Thyroid gland (tissue), 4 donors: ENCODE measurements at regions not wholly inside any gene's neighbourhood (a gene's known extent, or its start where the extent isn't known, plus 50 kb on each side); places are given as distances from the start of the nearest gene placed in this dataset.

Experiments used
- DNase-seq, 2 donors: peaks; one replicate each; pipeline ENCODE4 v3.0.0-alpha.2; 2019
- H3K27ac ChIP-seq, 3 donors: fragments of 200-600 bp; sonication (generic); 1 replicate in 2 of 3; 2 replicates in 1 of 3; pipeline ENCODE4 v1.5.1; 2016 to 2019; ENCODE audit warnings: mild to moderate bottlenecking in 1 of 3, moderate library complexity in 1 of 3
- H3K27me3 ChIP-seq: fragments of 200-600 bp; sonication (generic); one replicate; pipeline ENCODE4 v1.5.1; 2019
- H3K36me3 ChIP-seq, 2 donors: fragments of 200-600 bp; sonication (generic); one replicate each; pipeline ENCODE4 v1.5.1; 2016 to 2019
- H3K4me1 ChIP-seq, 2 donors: fragments of 200-600 bp; sonication (generic); one replicate each; pipeline ENCODE4 v1.5.1; 2017 to 2019
- H3K4me3 ChIP-seq, 3 donors: fragments of 200-600 bp; sonication (generic); replicated peaks in 1 of 3; 1 replicate in 2 of 3; 2 replicates in 1 of 3; pipeline ENCODE4 v1.5.1; 2016; ENCODE audit warnings: mild to moderate bottlenecking in 1 of 3
- H3K9me3 ChIP-seq: fragments of 200-600 bp; sonication (generic); one replicate; pipeline ENCODE4 v1.5.1; 2017
- CTCF ChIP-seq, 6 experiments: fragments of 200-600 bp in 3 of 6; fragments of 450-650 bp in 3 of 6; sonication (generic) in 3 of 6; IDR thresholded peaks; one replicate each; pipeline ENCODE4 v1.5.1; 2016 to 2019; ENCODE audit warnings: antibody characterized with exemption in 6 of 6, mild to moderate bottlenecking in 2 of 6, inconsistent platforms in 1 of 6, moderate library complexity in 1 of 6
- POLR2A ChIP-seq, 2 donors: fragments of 450-650 bp; IDR thresholded peaks; one replicate each; pipeline ENCODE4 v1.6.1; 2017; ENCODE audit warnings: antibody characterized with exemption in 2 of 2, mild to moderate bottlenecking in 2 of 2, moderate library complexity in 1 of 2
- WGBS, 2 donors: methylation state at CpG; one replicate each; pipeline ENCODE4 v1.1.5; 2017; 5-methylcytosine and 5-hydroxymethylcytosine counted together
- intact Hi-C: fragments of 100-400 bp; cut with DNase I; formaldehyde crosslinking; loops from one replicate; pipeline ENCODE4 v1.15.1; 2023

- WGBS, 2 donors = 65 to 77% methylated on average over 3 of the region's 3 CpGs
- no peaks in the 10 kb centered on the region for H3K9me3 ChIP-seq
- no peak overlapping the region for H3K27ac ChIP-seq
- TF ChIP-seq CTCF (IDR thresholded peaks at IDR 0.05) (no peak), POLR2A (IDR thresholded peaks at IDR 0.05) (no peak)
- no peak for DNase-seq
- no peaks in the 10 kb centered on the region for H3K4me1 ChIP-seq
- no peak overlapping the region for H3K4me3 ChIP-seq
- H3K27me3 ChIP-seq = no peaks in the 10 kb centered on the region
- intact Hi-C loops = no loop called here
- H3K36me3 ChIP-seq = no peaks in the 10 kb centered on the region
Measured at GRCh38 chr3:68088216-68088615, 433.8 kb upstream of the SUCLG2 start.

- Histone ChIP-seq H3K9me3 (no peaks in the 10 kb centered on the region), H3K4me1 (no peaks in the 10 kb centered on the region), H3K36me3 (no peaks in the 10 kb centered on the region), H3K27me3 (no peaks in the 10 kb centered on the region), H3K4me3 (no peak overlapping the region), H3K27ac (no peak overlapping the region)
- intact Hi-C loops = no loop called here
- no peak for DNase-seq
- WGBS, 2 donors = 62 to 78% methylated on average over 3 of the region's 3 CpGs
- TF ChIP-seq POLR2A (IDR thresholded peaks at IDR 0.05) (no peak), CTCF (IDR thresholded peaks at IDR 0.05) (no peak)
Measured at GRCh38 chr3:68072062-68072461, 417.6 kb upstream of the SUCLG2 start.

GRCh38 chr3:68070186-68070585 lies 415.8 kb upstream of the SUCLG2 start:
- TF ChIP-seq CTCF (IDR thresholded peaks at IDR 0.05) = no peak
- no peak for TF ChIP-seq POLR2A (IDR thresholded peaks at IDR 0.05)
- Histone ChIP-seq H3K4me3 (no peak overlapping the region), H3K27me3 (no peaks in the 10 kb centered on the region), H3K9me3 (no peaks in the 10 kb centered on the region), H3K36me3 (no peaks in the 10 kb centered on the region), H3K4me1 (no peaks in the 10 kb centered on the region), H3K27ac (no peak overlapping the region)
- intact Hi-C loops = no loop called here
- WGBS, 2 donors = 88 to 100% methylated on average over 2 of the region's 2 CpGs
- DNase-seq = no peak

GRCh38 chr3:68067314-68067713 lies 412.9 kb upstream of the SUCLG2 start:
- Histone ChIP-seq H3K4me3 (no peak overlapping the region), H3K27me3 (no peaks in the 10 kb centered on the region), H3K9me3 (no peaks in the 10 kb centered on the region), H3K36me3 (no peaks in the 10 kb centered on the region), H3K4me1 (no peaks in the 10 kb centered on the region), H3K27ac (no peak overlapping the region)
- intact Hi-C loops = no loop called here
- no peak for TF ChIP-seq POLR2A (IDR thresholded peaks at IDR 0.05)
- no peak for TF ChIP-seq CTCF (IDR thresholded peaks at IDR 0.05)
- 56 to 72% methylated on average over 1 of the region's 1 CpG for WGBS, 2 donors
- no peak for DNase-seq

GRCh38 chr3:68062926-68063325 lies 408.5 kb upstream of the SUCLG2 start:
- no peaks in the 10 kb centered on the region for H3K4me1 ChIP-seq
- TF ChIP-seq POLR2A (IDR thresholded peaks at IDR 0.05) (no peak), CTCF (IDR thresholded peaks at IDR 0.05) (no peak)
- H3K4me3 ChIP-seq = no peak overlapping the region
- WGBS, 2 donors = 58 to 62% methylated on average over 5 of the region's 5 CpGs
- H3K27me3 ChIP-seq = no peaks in the 10 kb centered on the region
- H3K27ac ChIP-seq = no peak overlapping the region
- no peaks in the 10 kb centered on the region for H3K36me3 ChIP-seq
- no peak for DNase-seq
- H3K9me3 ChIP-seq = no peaks in the 10 kb centered on the region
- intact Hi-C loops = no loop called here
